GM12892 (cell line): ENCODE measurements at regions not wholly inside any gene's neighbourhood (a gene's known extent, or its start where the extent isn't known, plus 50 kb on each side); places are given as distances from the start of the nearest gene placed in this dataset.

Experiments
- POLR2A ChIP-seq: IDR thresholded peaks from 2 replicates; pipeline ENCODE4 v1.6.1; 2011; ENCODE audit warnings: low read depth, low read length, control low read depth
- POLR2AphosphoS5 ChIP-seq: IDR thresholded peaks from 2 replicates; pipeline ENCODE4 v1.6.1; 2011; ENCODE audit warnings: low read depth, low read length, control low read depth
- TAF1 ChIP-seq: IDR thresholded peaks from 2 replicates; pipeline ENCODE4 v1.6.1; 2011; ENCODE audit warnings: low read depth, mild to moderate bottlenecking, control low read depth, low read length, borderline replicate concordance

- TF ChIP-seq POLR2A (no peak), POLR2AphosphoS5 (no peak), TAF1 (no peak)
Measured at GRCh38 chr7:85322252-85322651, 135.4 kb upstream of the SEMA3D start.
